PC-3 (cell line): ENCODE measurements at regions not wholly inside any gene's neighbourhood (a gene's known extent, or its start where the extent isn't known, plus 50 kb on each side); places are given as distances from the start of the nearest gene placed in this dataset.

ENCODE experiments used
- ATAC-seq: fragments of 200-7000 bp; cut with Tn5 transposase; 2 replicates; pipeline ENCODE4 v1.9.1; 2020; ENCODE audit warnings: mild to moderate bottlenecking, moderate library complexity
- BruUV-seq: library from RNA; stranded (reverse); fragments of 400-500 nt; replicated peaks from 2 replicates; lab custom pipeline; 2021; lab: Mats Ljungman, UMichigan
- CTCF ChIA-PET: fragments of 300-600 bp; sonication (Branson Sonifier 250); formaldehyde crosslinking; loops from one replicate; lab custom pipeline; 2022; ENCODE audit warnings: antibody characterized with exemption; lab: Charles Lee
- POLR2A ChIA-PET: fragments of 300-600 bp; sonication (Branson Sonifier 250); formaldehyde crosslinking; loops from one replicate; lab custom pipeline; 2022; ENCODE audit warnings: antibody characterized with exemption; ENCODE audit not compliant: unreplicated experiment; lab: Charles Lee
- DNase-seq: peaks from one replicate; pipeline ENCODE4 v3.0.0-alpha.2; 2015
- H2AFZ ChIP-seq: fragments of 300-600 bp; sonication (generic); 2 replicates; pipeline ENCODE4 v1.6.0; 2016; ENCODE audit warnings: antibody characterized with exemption, low read length
- H3F3A ChIP-seq: fragments of 300-600 bp; sonication (generic); one replicate; pipeline ENCODE4 v1.6.0; 2017; ENCODE audit warnings: antibody characterized with exemption, low read length, control low read depth, mild to moderate bottlenecking; ENCODE audit not compliant: unreplicated experiment
- H3K27ac ChIP-seq: fragments of 300-600 bp; sonication (generic); 2 replicates; pipeline ENCODE4 v1.5.1; 2016; ENCODE audit warnings: mild to moderate bottlenecking, low read length
- H3K27me3 ChIP-seq: fragments of 300-600 bp; sonication (generic); 2 replicates; pipeline ENCODE4 v1.6.1; 2016; ENCODE audit warnings: low read length, mixed read lengths
- H3K36me3 ChIP-seq: fragments of 300-600 bp; sonication (generic); 2 replicates; pipeline ENCODE4 v1.6.1; 2016; ENCODE audit warnings: low read depth, mixed run types, low read length, mixed read lengths
- H3K4me1 ChIP-seq: fragments of 300-600 bp; sonication (generic); 2 replicates; pipeline ENCODE4 v1.5.1; 2016; ENCODE audit warnings: low read length; ENCODE audit not compliant: insufficient read depth
- H3K4me2 ChIP-seq: fragments of 300-600 bp; sonication (generic); 2 replicates; pipeline ENCODE4 v1.6.0; 2016; ENCODE audit warnings: low read length
- H3K4me3 ChIP-seq: fragments of 300-600 bp; sonication (generic); 2 replicates; pipeline ENCODE4 v1.5.1; 2016; ENCODE audit warnings: mild to moderate bottlenecking, low read length, mixed read lengths
- H3K79me2 ChIP-seq: fragments of 300-600 bp; sonication (generic); 2 replicates; pipeline ENCODE4 v1.6.1; 2017; ENCODE audit warnings: low read length, mixed read lengths
- H3K9ac ChIP-seq: fragments of 300-600 bp; sonication (generic); 2 replicates; pipeline ENCODE4 v1.6.0; 2016; ENCODE audit warnings: mild to moderate bottlenecking, low read length
- H3K9me2 ChIP-seq: fragments of 300-600 bp; sonication (generic); replicated peaks from 2 replicates; pipeline ENCODE4 v1.6.1; 2016; ENCODE audit warnings: mixed run types, low read length, mixed read lengths
- H3K9me3 ChIP-seq: fragments of 300-600 bp; sonication (generic); 2 replicates; pipeline ENCODE4 v1.6.1; 2016; ENCODE audit warnings: low read length, mixed read lengths
- H4K20me1 ChIP-seq: fragments of 300-600 bp; sonication (generic); 2 replicates; pipeline ENCODE4 v1.6.1; 2016; ENCODE audit warnings: low read length, mixed read lengths
- EZH2 ChIP-seq: fragments of 300-600 bp; sonication (generic); IDR thresholded peaks from one replicate; pipeline ENCODE4 v1.6.1; 2017; ENCODE audit warnings: antibody characterized with exemption, mild to moderate bottlenecking, low read length; ENCODE audit not compliant: unreplicated experiment
- EZH2phosphoT487 ChIP-seq: fragments of 300-600 bp; sonication (generic); IDR thresholded peaks from 2 replicates; pipeline ENCODE4 v1.6.1; 2018; ENCODE audit warnings: mild to moderate bottlenecking, antibody characterized with exemption, low read length, borderline replicate concordance
- intact Hi-C: fragments of 100-400 bp; cut with micrococcal nuclease; formaldehyde crosslinking; loops from 2 replicates; pipeline ENCODE4 v1.9.0; 2023
- TF ChIP-seq, protein P1 (sequence below): fragments of 300-600 bp; sonication (generic); conservative IDR thresholded peaks from 2 replicates; pipeline ENCODE4 v1.5.1; 2017; ENCODE audit warnings: antibody characterized with exemption, low read depth, mild to moderate bottlenecking, low read length

DNA sequence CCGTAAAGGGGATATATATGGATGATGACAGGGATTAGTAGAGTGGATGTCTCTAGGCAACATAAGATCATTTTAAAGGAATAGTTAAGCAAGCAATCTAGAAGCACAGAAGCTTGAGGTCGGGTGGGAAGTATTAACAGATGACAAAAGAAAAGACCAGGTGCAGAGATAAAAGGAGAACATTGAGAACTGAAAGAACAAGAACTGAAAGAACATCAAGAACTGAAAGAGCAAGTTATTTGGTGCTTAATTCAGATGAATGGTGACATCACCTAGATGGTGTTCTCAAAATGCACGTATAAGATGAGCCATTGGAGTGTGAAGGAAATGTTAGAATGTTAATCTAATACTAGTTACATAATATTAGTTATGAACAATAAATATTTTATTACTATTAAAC is 224.0 kb upstream of the PDE3A start:
- Histone ChIP-seq H3K4me1 (no peaks in the 10 kb centered on the region), H4K20me1 (no peaks in the 10 kb centered on the region), H3K9ac (no peak overlapping the region), H3F3A (no peaks in the 10 kb centered on the region), H2AFZ (no peak overlapping the region), H3K79me2 (no peaks in the 10 kb centered on the region), H3K27me3 (no peaks in the 10 kb centered on the region), H3K9me3 (no peaks in the 10 kb centered on the region), H3K36me3 (no peaks in the 10 kb centered on the region), H3K4me2 (no peak overlapping the region), H3K27ac (no peak overlapping the region), H3K9me2 (no peaks in the 10 kb centered on the region), H3K4me3 (no peak overlapping the region)
- intact Hi-C loops: no loop called here
- POLR2A ChIA-PET: no interaction called here
- ATAC-seq (no peak), DNase-seq (no peak)
- no peak for TF ChIP-seq EZH2phosphoT487
- TF ChIP-seq EZH2: no peak
- TF ChIP-seq, protein P1, sequence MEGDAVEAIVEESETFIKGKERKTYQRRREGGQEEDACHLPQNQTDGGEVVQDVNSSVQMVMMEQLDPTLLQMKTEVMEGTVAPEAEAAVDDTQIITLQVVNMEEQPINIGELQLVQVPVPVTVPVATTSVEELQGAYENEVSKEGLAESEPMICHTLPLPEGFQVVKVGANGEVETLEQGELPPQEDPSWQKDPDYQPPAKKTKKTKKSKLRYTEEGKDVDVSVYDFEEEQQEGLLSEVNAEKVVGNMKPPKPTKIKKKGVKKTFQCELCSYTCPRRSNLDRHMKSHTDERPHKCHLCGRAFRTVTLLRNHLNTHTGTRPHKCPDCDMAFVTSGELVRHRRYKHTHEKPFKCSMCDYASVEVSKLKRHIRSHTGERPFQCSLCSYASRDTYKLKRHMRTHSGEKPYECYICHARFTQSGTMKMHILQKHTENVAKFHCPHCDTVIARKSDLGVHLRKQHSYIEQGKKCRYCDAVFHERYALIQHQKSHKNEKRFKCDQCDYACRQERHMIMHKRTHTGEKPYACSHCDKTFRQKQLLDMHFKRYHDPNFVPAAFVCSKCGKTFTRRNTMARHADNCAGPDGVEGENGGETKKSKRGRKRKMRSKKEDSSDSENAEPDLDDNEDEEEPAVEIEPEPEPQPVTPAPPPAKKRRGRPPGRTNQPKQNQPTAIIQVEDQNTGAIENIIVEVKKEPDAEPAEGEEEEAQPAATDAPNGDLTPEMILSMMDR: no peak
- no TSS peak for BruUV-seq
- CTCF ChIA-PET: no interaction called here

- no TSS peak for BruUV-seq
- CTCF ChIA-PET: no interaction called here
These were observed 220.1 kb upstream of the PDE3A start for GRCh38 chr12:20148241-20148640.

GRCh38 chr12:20150835-20151422 is 217.4 kb upstream of the PDE3A start:
- Histone ChIP-seq H3K4me3 (no peak overlapping the region), H3K9me2 (no peaks in the 10 kb centered on the region), H3K27ac (no peak overlapping the region), H3K9ac (no peak overlapping the region), H3K4me2 (no peak overlapping the region), H3K9me3 (no peaks in the 10 kb centered on the region), H3K27me3 (no peaks in the 10 kb centered on the region), H3K36me3 (no peaks in the 10 kb centered on the region), H3F3A (no peaks in the 10 kb centered on the region), H4K20me1 (no peaks in the 10 kb centered on the region), H3K79me2 (no peaks in the 10 kb centered on the region), H3K4me1 (no peaks in the 10 kb centered on the region), H2AFZ (no peak overlapping the region)
- TF ChIP-seq EZH2phosphoT487 (no peak), EZH2 (no peak)
- TF ChIP-seq, protein P1: no peak
- CTCF ChIA-PET: no interaction called here
- intact Hi-C loops: no loop called here
- no TSS peak for BruUV-seq
- peak; percentile 11 for DNase-seq
- POLR2A ChIA-PET: no interaction called here
- ATAC-seq: no peak

More at GRCh38 chr12:20148241-20148640, 220.1 kb upstream of the PDE3A start:
- H3K9me2 ChIP-seq: no peaks in the 10 kb centered on the region
- no peaks in the 10 kb centered on the region for H3K36me3 ChIP-seq
- no peaks in the 10 kb centered on the region for H3F3A ChIP-seq
- H3K4me1 ChIP-seq: no peaks in the 10 kb centered on the region
- H2AFZ ChIP-seq: no peak overlapping the region
- no peak overlapping the region for H3K9ac ChIP-seq
- ATAC-seq (no peak), DNase-seq (no peak)
- TF ChIP-seq EZH2phosphoT487 (no peak), EZH2 (no peak)
- TF ChIP-seq, protein P1: no peak
- intact Hi-C loops: no loop called here
- no peaks in the 10 kb centered on the region for H4K20me1 ChIP-seq
- no peaks in the 10 kb centered on the region for H3K27me3 ChIP-seq
- no peaks in the 10 kb centered on the region for H3K79me2 ChIP-seq
- no peak overlapping the region for H3K4me2 ChIP-seq
- POLR2A ChIA-PET: no interaction called here
- H3K9me3 ChIP-seq: no peaks in the 10 kb centered on the region
- H3K4me3 ChIP-seq: no peak overlapping the region
- H3K27ac ChIP-seq: no peak overlapping the region
